GM12875 (cell line): ENCODE measurements at regions not wholly inside any gene's neighbourhood (a gene's known extent, or its start where the extent isn't known, plus 50 kb on each side); places are given as distances from the start of the nearest gene placed in this dataset.
"Not testable (repeated sequence)": the region's sequence is repeated elsewhere in the genome, so short reads cannot be mapped to it uniquely, and the experiment has no call there.

Experiments used
- H3K4me3 ChIP-seq: one replicate; pipeline ENCODE4 v1.5.1; 2011; ENCODE audit warnings: low read depth, low read length, control low read depth
- TF ChIP-seq, protein P1 (sequence below): IDR thresholded peaks from 2 replicates; pipeline ENCODE4 v1.5.1; 2011; ENCODE audit warnings: low read depth, mild to moderate bottlenecking, control low read depth, inconsistent platforms, low read length, moderate library complexity, borderline replicate concordance; ENCODE audit not compliant: insufficient read depth

GRCh38 chr2:146720170-146720569 lies 1124.7 kb upstream of the ACVR2A start:
- H3K4me3 ChIP-seq, result no peak overlapping the region
- TF ChIP-seq, protein P1, sequence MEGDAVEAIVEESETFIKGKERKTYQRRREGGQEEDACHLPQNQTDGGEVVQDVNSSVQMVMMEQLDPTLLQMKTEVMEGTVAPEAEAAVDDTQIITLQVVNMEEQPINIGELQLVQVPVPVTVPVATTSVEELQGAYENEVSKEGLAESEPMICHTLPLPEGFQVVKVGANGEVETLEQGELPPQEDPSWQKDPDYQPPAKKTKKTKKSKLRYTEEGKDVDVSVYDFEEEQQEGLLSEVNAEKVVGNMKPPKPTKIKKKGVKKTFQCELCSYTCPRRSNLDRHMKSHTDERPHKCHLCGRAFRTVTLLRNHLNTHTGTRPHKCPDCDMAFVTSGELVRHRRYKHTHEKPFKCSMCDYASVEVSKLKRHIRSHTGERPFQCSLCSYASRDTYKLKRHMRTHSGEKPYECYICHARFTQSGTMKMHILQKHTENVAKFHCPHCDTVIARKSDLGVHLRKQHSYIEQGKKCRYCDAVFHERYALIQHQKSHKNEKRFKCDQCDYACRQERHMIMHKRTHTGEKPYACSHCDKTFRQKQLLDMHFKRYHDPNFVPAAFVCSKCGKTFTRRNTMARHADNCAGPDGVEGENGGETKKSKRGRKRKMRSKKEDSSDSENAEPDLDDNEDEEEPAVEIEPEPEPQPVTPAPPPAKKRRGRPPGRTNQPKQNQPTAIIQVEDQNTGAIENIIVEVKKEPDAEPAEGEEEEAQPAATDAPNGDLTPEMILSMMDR, result no peak

GRCh38 chr2:146716591-146716990 lies 1128.2 kb upstream of the ACVR2A start:
- no peak overlapping the region for H3K4me3 ChIP-seq
- TF ChIP-seq, protein P1, result no peak

- TF ChIP-seq, protein P1, result no peak
- H3K4me3 ChIP-seq, result no peak overlapping the region
These were observed 1135.8 kb upstream of the ACVR2A start for GRCh38 chr2:146709004-146709403.

- TF ChIP-seq, protein P1, result no peak
These were observed 1143.6 kb upstream of the ACVR2A start for GRCh38 chr2:146701183-146701582.

DNA sequence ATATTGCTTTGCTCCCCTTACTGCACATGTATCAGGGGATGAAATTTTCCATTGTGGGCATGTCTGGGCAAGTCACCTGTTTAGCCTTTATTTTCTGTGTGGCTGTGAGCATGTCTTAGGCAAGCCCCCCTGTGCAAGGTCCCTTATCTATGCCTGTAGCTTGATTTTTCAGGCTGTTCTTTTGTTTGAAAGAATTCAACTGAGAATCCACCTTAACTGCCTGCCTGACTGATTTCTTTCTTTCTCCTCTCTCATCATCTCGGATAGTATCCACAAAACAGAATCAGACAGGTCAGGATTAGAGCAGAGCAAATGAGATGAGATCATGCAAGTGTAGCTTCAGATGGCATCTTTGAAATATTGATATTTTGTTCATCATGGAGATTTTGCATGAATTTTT lies 1147.5 kb upstream of the ACVR2A start:
- TF ChIP-seq, protein P1, result no peak
- no peak overlapping the region for H3K4me3 ChIP-seq

More at GRCh38 chr2:146701183-146701582, 1143.6 kb upstream of the ACVR2A start:
- no peak overlapping the region for H3K4me3 ChIP-seq

GRCh38 chr2:146696787-146697186 lies 1148.0 kb upstream of the ACVR2A start:
- H3K4me3 ChIP-seq, result not testable (repeated sequence)

DNA sequence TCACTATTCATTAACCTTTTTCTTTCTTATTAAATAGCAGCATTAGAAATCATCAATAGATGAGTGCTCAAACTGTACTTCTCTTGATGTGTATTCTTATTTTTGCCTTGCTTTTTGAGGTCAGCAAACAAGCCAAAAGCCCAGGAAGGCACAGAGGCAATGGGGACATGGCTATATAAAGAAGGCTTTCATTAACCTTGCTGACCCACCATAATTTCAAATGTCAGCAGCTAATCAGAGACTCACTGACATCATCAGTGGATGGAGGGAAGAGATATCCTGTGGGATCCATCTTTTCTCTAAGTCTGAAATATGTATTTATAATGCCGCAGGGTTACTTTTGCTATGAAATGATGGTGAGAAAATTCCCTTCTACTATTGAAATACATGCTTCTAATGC lies 1162.8 kb upstream of the ACVR2A start:
- no peak overlapping the region for H3K4me3 ChIP-seq
- TF ChIP-seq, protein P1, result no peak

GRCh38 chr2:146678516-146678915 lies 1166.3 kb upstream of the ACVR2A start:
- TF ChIP-seq, protein P1, result no peak
- no peak overlapping the region for H3K4me3 ChIP-seq
